ENCODE measurements at regions not wholly inside any gene's neighbourhood (a gene's known extent, or its start where the extent isn't known, plus 50 kb on each side); places are given as distances from the start of the nearest gene placed in this dataset.

- no peak for DNase-seq
Observed at GRCh38 chr2:226515344-226516055, 284.1 kb downstream of the IRS1 start.

GRCh38 chr2:226514895-226515294 is 284.7 kb downstream of the IRS1 start:
- no peak for DNase-seq

- DNase-seq: no peak
Observed at GRCh38 chr2:226511311-226511710, 288.3 kb downstream of the IRS1 start.

- DNase-seq: no peak
Observed at GRCh38 chr2:226508683-226509082, 290.9 kb downstream of the IRS1 start.

GRCh38 chr2:226508005-226508404 is 291.6 kb downstream of the IRS1 start:
- no peak for DNase-seq

- no peak for DNase-seq
Observed at GRCh38 chr2:226497146-226497909, 302.3 kb downstream of the IRS1 start.

GRCh38 chr2:226496273-226496550 is 303.4 kb downstream of the IRS1 start:
- DNase-seq: no peak

GRCh38 chr2:226495466-226496272 is 304.0 kb downstream of the IRS1 start:
- no peak for DNase-seq

GRCh38 chr2:226491112-226491511 is 308.5 kb downstream of the IRS1 start:
- DNase-seq: no peak

- DNase-seq: no peak
Observed at GRCh38 chr2:226489775-226490541, 309.7 kb downstream of the IRS1 start.

- DNase-seq: no peak
Observed at GRCh38 chr2:226488034-226488433, 311.6 kb downstream of the IRS1 start.

GRCh38 chr2:226487573-226487972 is 312.0 kb downstream of the IRS1 start:
- DNase-seq: no peak

- no peak for DNase-seq
Observed at GRCh38 chr2:226483745-226484619, 315.6 kb downstream of the IRS1 start.

- DNase-seq: no peak
Observed at GRCh38 chr2:226483143-226483542, 316.5 kb downstream of the IRS1 start.

GRCh38 chr2:226478109-226478809 is 321.4 kb downstream of the IRS1 start:
- no peak for DNase-seq

- no peak for DNase-seq
Observed at GRCh38 chr2:226477221-226478108, 322.2 kb downstream of the IRS1 start.

- no peak for DNase-seq
Observed at GRCh38 chr2:226475650-226476049, 324.0 kb downstream of the IRS1 start.

- no peak for DNase-seq
Observed at GRCh38 chr2:226474131-226474530, 325.5 kb downstream of the IRS1 start.

GRCh38 chr2:226471987-226472470 is 327.6 kb downstream of the IRS1 start:
- DNase-seq: no peak

GRCh38 chr2:226467633-226468032 is 332.0 kb downstream of the IRS1 start:
- no peak for DNase-seq

Measured in NCI-H2107 (cell line).